Astrocyte (in vitro differentiated cells and primary cell): ENCODE measurements at regions not wholly inside any gene's neighbourhood (a gene's known extent, or its start where the extent isn't known, plus 50 kb on each side); places are given as distances from the start of the nearest gene placed in this dataset.

Source experiments
- DNase-seq: peaks from one replicate; pipeline ENCODE4 v3.0.0-alpha.2; 2010; ENCODE audit warnings: low read depth
- FAIRE-seq: peaks from 2 replicates; lab custom pipeline; 2011; peaks lifted over from hg19 to GRCh38; lab: Jason Lieb, UNC
- H2AFZ ChIP-seq: 2 replicates; pipeline ENCODE4 v1.6.0; 2012; ENCODE audit warnings: low read depth, low read length, inconsistent platforms
- H3K27ac ChIP-seq: 2 replicates; pipeline ENCODE4 v1.5.1; 2011; ENCODE audit warnings: low read depth, low read length, inconsistent platforms
- H3K27me3 ChIP-seq: 2 replicates; pipeline ENCODE4 v1.6.0; 2011; ENCODE audit warnings: low read length, inconsistent platforms; ENCODE audit not compliant: insufficient read depth
- H3K36me3 ChIP-seq: 2 replicates; pipeline ENCODE4 v1.5.1; 2011; ENCODE audit warnings: low read length, inconsistent platforms; ENCODE audit not compliant: insufficient read depth
- H3K4me1 ChIP-seq: 2 replicates; pipeline ENCODE4 v1.5.1; 2011; ENCODE audit warnings: low read length, inconsistent platforms; ENCODE audit not compliant: insufficient read depth
- H3K4me2 ChIP-seq: 2 replicates; pipeline ENCODE4 v1.6.0; 2012; ENCODE audit warnings: low read length, inconsistent platforms
- H3K4me3 ChIP-seq: 2 replicates; pipeline ENCODE4 v1.5.1; 2011; ENCODE audit warnings: low read depth, mild to moderate bottlenecking, low read length, inconsistent platforms; ENCODE audit not compliant: insufficient read depth
- H3K79me2 ChIP-seq: 2 replicates; pipeline ENCODE4 v1.6.0; 2012; ENCODE audit warnings: mild to moderate bottlenecking, low read length, inconsistent platforms; ENCODE audit not compliant: insufficient read depth
- H3K9ac ChIP-seq: 2 replicates; pipeline ENCODE4 v1.6.0; 2012; ENCODE audit warnings: mild to moderate bottlenecking, low read length, inconsistent platforms
- H3K9me3 ChIP-seq: 2 replicates; pipeline ENCODE4 v1.5.1; 2012; ENCODE audit warnings: low read depth, mild to moderate bottlenecking, low read length, inconsistent platforms; ENCODE audit not compliant: insufficient read depth
- H4K20me1 ChIP-seq: 2 replicates; pipeline ENCODE4 v1.6.0; 2012; ENCODE audit warnings: low read length, inconsistent platforms; ENCODE audit not compliant: insufficient read depth
- H3K27ac Mint-ChIP-seq: one replicate; pipeline ENCODE4 v1.8.0; 2021; ENCODE audit warnings: mild to moderate bottlenecking, mixed read lengths; ENCODE audit not compliant: unreplicated experiment
- H3K27me3 Mint-ChIP-seq: one replicate; pipeline ENCODE4 v1.8.0; 2021; ENCODE audit warnings: low read depth, mixed read lengths; ENCODE audit not compliant: unreplicated experiment
- H3K36me3 Mint-ChIP-seq: one replicate; pipeline ENCODE4 v1.8.0; 2021; ENCODE audit warnings: low read depth, mixed read lengths; ENCODE audit not compliant: unreplicated experiment
- H3K4me1 Mint-ChIP-seq: one replicate; pipeline ENCODE4 v1.8.0; 2021; ENCODE audit warnings: low read depth, mixed read lengths; ENCODE audit not compliant: unreplicated experiment
- H3K4me3 Mint-ChIP-seq: one replicate; pipeline ENCODE4 v1.8.0; 2021; ENCODE audit warnings: mild to moderate bottlenecking, moderate library complexity, mixed read lengths; ENCODE audit not compliant: unreplicated experiment
- H3K9me3 Mint-ChIP-seq: one replicate; pipeline ENCODE4 v1.8.0; 2021; ENCODE audit warnings: mild to moderate bottlenecking, mixed read lengths; ENCODE audit not compliant: unreplicated experiment
- EZH2 ChIP-seq: IDR thresholded peaks from 2 replicates; pipeline ENCODE4 v1.6.1; 2012; ENCODE audit warnings: mild to moderate bottlenecking, low read length, inconsistent platforms; ENCODE audit not compliant: insufficient read depth
- TF ChIP-seq, protein P1 (sequence below): IDR thresholded peaks from 2 replicates; pipeline ENCODE4 v1.5.1; 2011; ENCODE audit warnings: low read depth, mild to moderate bottlenecking, inconsistent platforms, low read length, moderate library complexity; ENCODE audit not compliant: insufficient read depth

DNA sequence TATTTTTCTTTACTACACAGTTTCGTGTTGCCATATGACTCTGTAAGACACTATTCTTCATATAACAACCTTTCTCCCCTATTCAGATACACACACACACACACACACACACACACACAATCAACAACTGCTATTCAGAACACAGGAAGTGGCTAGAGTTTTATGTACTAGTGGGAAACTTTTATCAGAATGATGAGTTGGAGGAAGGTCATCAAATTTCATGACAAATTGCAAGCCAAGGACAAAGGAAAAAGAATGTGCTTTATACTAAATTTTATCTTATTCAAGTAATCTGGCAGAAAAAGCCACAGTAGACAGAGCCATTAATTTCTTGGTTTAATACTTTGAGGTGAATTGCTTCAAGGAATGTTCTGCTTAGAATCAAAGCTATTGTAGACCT, 899.8 kb downstream of the ROBO2 start:
- Histone ChIP-seq H3K4me3 (no peak overlapping the region), H3K27ac (no peak overlapping the region), H3K79me2 (no peaks in the 10 kb centered on the region), H3K36me3 (no peaks in the 10 kb centered on the region), H4K20me1 (no peaks in the 10 kb centered on the region), H3K9me3 (no peaks in the 10 kb centered on the region), H3K4me1 (no peaks in the 10 kb centered on the region), H3K9ac (no peak overlapping the region), H3K4me2 (no peak overlapping the region), H3K27me3 (no peaks in the 10 kb centered on the region), H2AFZ (no peak overlapping the region)
- no peak overlapping the region for H3K27ac Mint-ChIP-seq
- no peaks in the 10 kb centered on the region for H3K9me3 Mint-ChIP-seq
- DNase-seq (peak; percentile 73), FAIRE-seq (no peak)
- no peaks in the 10 kb centered on the region for H3K4me1 Mint-ChIP-seq
- H3K36me3 Mint-ChIP-seq, result no peaks in the 10 kb centered on the region
- H3K27me3 Mint-ChIP-seq, result no peaks in the 10 kb centered on the region
- TF ChIP-seq EZH2, result no peak
- TF ChIP-seq, protein P1, sequence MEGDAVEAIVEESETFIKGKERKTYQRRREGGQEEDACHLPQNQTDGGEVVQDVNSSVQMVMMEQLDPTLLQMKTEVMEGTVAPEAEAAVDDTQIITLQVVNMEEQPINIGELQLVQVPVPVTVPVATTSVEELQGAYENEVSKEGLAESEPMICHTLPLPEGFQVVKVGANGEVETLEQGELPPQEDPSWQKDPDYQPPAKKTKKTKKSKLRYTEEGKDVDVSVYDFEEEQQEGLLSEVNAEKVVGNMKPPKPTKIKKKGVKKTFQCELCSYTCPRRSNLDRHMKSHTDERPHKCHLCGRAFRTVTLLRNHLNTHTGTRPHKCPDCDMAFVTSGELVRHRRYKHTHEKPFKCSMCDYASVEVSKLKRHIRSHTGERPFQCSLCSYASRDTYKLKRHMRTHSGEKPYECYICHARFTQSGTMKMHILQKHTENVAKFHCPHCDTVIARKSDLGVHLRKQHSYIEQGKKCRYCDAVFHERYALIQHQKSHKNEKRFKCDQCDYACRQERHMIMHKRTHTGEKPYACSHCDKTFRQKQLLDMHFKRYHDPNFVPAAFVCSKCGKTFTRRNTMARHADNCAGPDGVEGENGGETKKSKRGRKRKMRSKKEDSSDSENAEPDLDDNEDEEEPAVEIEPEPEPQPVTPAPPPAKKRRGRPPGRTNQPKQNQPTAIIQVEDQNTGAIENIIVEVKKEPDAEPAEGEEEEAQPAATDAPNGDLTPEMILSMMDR, result no peak
- no peak overlapping the region for H3K4me3 Mint-ChIP-seq

DNA sequence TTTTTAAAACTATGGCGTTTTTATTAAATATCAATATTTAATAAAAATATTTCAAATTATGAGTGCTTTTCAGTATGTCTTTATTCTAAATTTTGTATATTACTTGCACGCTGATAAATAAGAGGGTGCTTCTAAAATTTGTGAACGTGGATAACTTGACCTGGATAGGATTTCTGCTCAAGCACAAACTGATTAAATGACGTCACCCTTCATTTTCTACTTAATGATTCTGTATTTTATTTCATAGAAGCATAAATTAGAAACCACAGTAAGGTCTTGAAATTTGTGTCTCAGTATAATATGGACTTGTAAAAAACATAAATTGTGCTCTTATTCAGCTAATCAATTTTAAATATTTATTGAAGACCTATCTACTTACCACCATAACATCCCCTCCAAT, 903.7 kb downstream of the ROBO2 start:
- H3K4me1 ChIP-seq, result no peaks in the 10 kb centered on the region
- Mint-ChIP-seq H3K9me3 (no peaks in the 10 kb centered on the region), H3K4me3 (no peak overlapping the region), H3K4me1 (no peaks in the 10 kb centered on the region), H3K27me3 (no peaks in the 10 kb centered on the region), H3K36me3 (no peaks in the 10 kb centered on the region), H3K27ac (no peak overlapping the region)
- no peaks in the 10 kb centered on the region for H3K36me3 ChIP-seq
- H3K9ac ChIP-seq, result no peak overlapping the region
- H3K27ac ChIP-seq, result no peak overlapping the region
- no peak overlapping the region for H2AFZ ChIP-seq
- FAIRE-seq, result no peak
- H3K4me3 ChIP-seq, result no peak overlapping the region
- no peaks in the 10 kb centered on the region for H3K9me3 ChIP-seq
- TF ChIP-seq, protein P1, result no peak
- TF ChIP-seq EZH2, result no peak
- DNase-seq, result no peak
- H3K79me2 ChIP-seq, result no peaks in the 10 kb centered on the region
- H3K4me2 ChIP-seq, result no peak overlapping the region
- H3K27me3 ChIP-seq, result no peaks in the 10 kb centered on the region
- no peaks in the 10 kb centered on the region for H4K20me1 ChIP-seq

DNA sequence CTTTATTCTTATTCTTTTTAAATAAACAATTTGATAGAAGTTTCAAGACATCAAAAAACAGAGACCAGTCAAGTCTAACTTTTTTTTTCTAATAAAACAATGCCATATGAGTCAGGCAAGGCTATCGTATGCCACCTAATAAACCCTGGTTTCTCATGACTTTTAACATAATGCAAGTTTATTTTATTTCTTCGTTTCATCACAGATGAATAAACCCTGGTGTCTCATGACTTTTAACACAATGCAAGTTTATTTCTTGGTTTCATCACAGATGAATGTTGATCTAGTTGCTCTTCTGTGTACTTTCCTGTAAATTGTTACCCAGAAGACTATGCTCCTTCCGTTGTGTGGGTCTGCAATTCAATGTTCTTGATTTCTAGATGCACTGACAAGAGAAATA, 905.4 kb downstream of the ROBO2 start:
- no peak overlapping the region for H3K27ac Mint-ChIP-seq
- Histone ChIP-seq H3K4me2 (no peak overlapping the region), H4K20me1 (no peaks in the 10 kb centered on the region), H3K4me1 (no peaks in the 10 kb centered on the region), H3K9me3 (no peaks in the 10 kb centered on the region), H3K27me3 (no peaks in the 10 kb centered on the region), H3K36me3 (no peaks in the 10 kb centered on the region), H3K4me3 (no peak overlapping the region), H3K27ac (no peak overlapping the region), H2AFZ (no peak overlapping the region), H3K9ac (no peak overlapping the region), H3K79me2 (no peaks in the 10 kb centered on the region)
- H3K4me3 Mint-ChIP-seq, result no peak overlapping the region
- FAIRE-seq, result no peak
- no peaks in the 10 kb centered on the region for H3K4me1 Mint-ChIP-seq
- no peak for DNase-seq
- H3K27me3 Mint-ChIP-seq, result no peaks in the 10 kb centered on the region
- H3K9me3 Mint-ChIP-seq, result no peaks in the 10 kb centered on the region
- no peaks in the 10 kb centered on the region for H3K36me3 Mint-ChIP-seq
- TF ChIP-seq EZH2, result no peak
- TF ChIP-seq, protein P1, result no peak
